HuH-7 (cell line): ENCODE measurements at regions not wholly inside any gene's neighbourhood (a gene's known extent, or its start where the extent isn't known, plus 50 kb on each side); places are given as distances from the start of the nearest gene placed in this dataset.

Experiments used
- DNase-seq: peaks from one replicate; pipeline ENCODE4 v3.0.0; 2011; ENCODE audit warnings: low spot score

- DNase-seq, result no peak
These were observed 2878.3 kb upstream of the PCDH20 start for GRCh38 chr13:64293923-64294322.

- no peak for DNase-seq
These were observed 2874.1 kb upstream of the PCDH20 start for GRCh38 chr13:64289702-64290101.

GRCh38 chr13:64283926-64284325, 2868.3 kb upstream of the PCDH20 start:
- DNase-seq, result no peak

- DNase-seq, result no peak
These were observed 2862.8 kb upstream of the PCDH20 start for GRCh38 chr13:64278493-64278892.

GRCh38 chr13:64277097-64277496, 2861.4 kb upstream of the PCDH20 start:
- DNase-seq, result no peak

- DNase-seq, result no peak
These were observed 2860.6 kb upstream of the PCDH20 start for GRCh38 chr13:64276232-64276631.

- no peak for DNase-seq
These were observed 2859.0 kb upstream of the PCDH20 start for GRCh38 chr13:64274481-64275217.

- DNase-seq, result no peak
These were observed 2858.1 kb upstream of the PCDH20 start for GRCh38 chr13:64273780-64274179.

- DNase-seq, result no peak
These were observed 2857.0 kb upstream of the PCDH20 start for GRCh38 chr13:64272681-64273080.

- no peak for DNase-seq
These were observed 2850.4 kb upstream of the PCDH20 start for GRCh38 chr13:64266024-64266423.

GRCh38 chr13:64263285-64263684, 2847.6 kb upstream of the PCDH20 start:
- DNase-seq, result no peak

- no peak for DNase-seq
These were observed 2841.1 kb upstream of the PCDH20 start for GRCh38 chr13:64256751-64257150.

- DNase-seq, result no peak
These were observed 2840.3 kb upstream of the PCDH20 start for GRCh38 chr13:64255988-64256387.

- no peak for DNase-seq
These were observed 2832.9 kb upstream of the PCDH20 start for GRCh38 chr13:64248371-64249065.

- DNase-seq, result no peak
These were observed 2823.7 kb upstream of the PCDH20 start for GRCh38 chr13:64239372-64239771.

- no peak for DNase-seq
These were observed 2818.6 kb upstream of the PCDH20 start for GRCh38 chr13:64234255-64234654.

GRCh38 chr13:64223016-64223415, 2807.4 kb upstream of the PCDH20 start:
- DNase-seq, result no peak

- no peak for DNase-seq
These were observed 2791.0 kb upstream of the PCDH20 start for GRCh38 chr13:64206430-64207225.

GRCh38 chr13:64202517-64202916, 2786.9 kb upstream of the PCDH20 start:
- DNase-seq, result no peak

- no peak for DNase-seq
These were observed 2781.6 kb upstream of the PCDH20 start for GRCh38 chr13:64197232-64197631.

GRCh38 chr13:64186503-64187250, 2771.0 kb upstream of the PCDH20 start:
- no peak for DNase-seq

GRCh38 chr13:64186071-64186470, 2770.4 kb upstream of the PCDH20 start:
- DNase-seq, result no peak
